GM21528 (cell line): ENCODE measurements at regions not wholly inside any gene's neighbourhood (a gene's known extent, or its start where the extent isn't known, plus 50 kb on each side); places are given as distances from the start of the nearest gene placed in this dataset.

Experiments
- ATAC-seq: cut with Tn5 transposase; IDR thresholded peaks from one replicate; pipeline ENCODE4 v1.9.1; 2021; ENCODE audit warnings: mild to moderate bottlenecking, moderate library complexity; ENCODE audit not compliant: unreplicated experiment, low FRiP score

- no peak for ATAC-seq
These were observed 406.2 kb upstream of the PSMD7 start for GRCh38 chr16:73890186-73891128.

GRCh38 chr16:73888840-73889490 is 407.6 kb upstream of the PSMD7 start:
- no peak for ATAC-seq

DNA sequence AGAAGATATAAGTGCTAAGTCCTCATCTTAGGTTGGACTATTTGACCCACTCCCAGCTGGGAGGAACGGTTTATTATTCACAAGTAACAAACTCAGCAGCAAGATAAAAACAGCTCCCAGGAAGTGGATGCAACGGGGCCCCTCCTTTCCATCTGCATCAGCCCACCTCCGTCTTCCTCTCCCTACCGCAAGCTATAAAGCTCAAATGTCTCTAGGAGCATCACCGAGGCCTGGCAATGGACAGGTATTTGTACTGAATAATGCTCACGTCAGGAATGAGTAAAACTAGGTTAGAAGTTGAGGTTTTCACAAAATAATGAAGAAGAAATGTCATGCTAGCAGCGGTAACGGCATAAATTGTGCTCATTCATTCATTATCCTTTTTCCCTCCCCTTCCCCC is 408.7 kb upstream of the PSMD7 start:
- ATAC-seq: no peak

DNA sequence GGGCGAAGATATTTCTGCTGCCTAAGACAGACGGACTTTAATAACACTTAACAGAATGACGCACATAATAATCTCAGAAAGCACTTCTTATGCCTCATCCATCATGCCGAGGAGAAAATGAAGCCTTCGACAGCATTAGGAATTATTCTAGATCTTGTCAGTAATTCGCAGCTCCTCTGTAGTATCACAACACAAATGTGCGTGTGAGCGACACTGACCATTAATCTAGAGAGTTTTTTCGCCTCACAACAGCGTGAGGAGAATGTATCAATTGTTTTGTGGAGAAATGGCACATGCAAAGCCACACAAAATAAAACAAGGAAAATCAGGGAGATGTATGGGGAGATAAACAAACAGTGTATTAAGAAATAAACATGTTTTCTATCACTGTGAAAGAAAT is 410.2 kb upstream of the PSMD7 start:
- no peak for ATAC-seq

- no peak for ATAC-seq
These were observed 411.3 kb upstream of the PSMD7 start for GRCh38 chr16:73885319-73885718.

DNA sequence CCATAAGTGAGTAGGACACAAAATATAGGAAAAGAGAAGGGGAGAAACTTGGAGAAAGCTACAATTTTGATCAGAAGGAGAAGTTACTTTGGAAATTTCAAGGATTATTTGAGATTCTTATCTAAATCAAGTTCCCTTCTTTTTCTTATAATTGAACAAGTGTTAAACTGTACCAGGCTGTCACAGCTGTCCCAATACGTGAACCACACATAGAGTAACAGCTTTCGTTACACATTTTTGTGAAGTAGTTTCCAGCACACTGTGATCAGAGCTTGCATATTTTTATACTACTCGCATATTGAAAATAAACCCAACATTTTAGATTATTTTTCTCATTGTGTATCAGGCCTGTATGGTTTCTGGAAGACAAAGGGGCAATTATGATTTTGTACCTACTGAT is 412.8 kb upstream of the PSMD7 start:
- no peak for ATAC-seq

GRCh38 chr16:73883126-73883525 is 413.5 kb upstream of the PSMD7 start:
- no peak for ATAC-seq

DNA sequence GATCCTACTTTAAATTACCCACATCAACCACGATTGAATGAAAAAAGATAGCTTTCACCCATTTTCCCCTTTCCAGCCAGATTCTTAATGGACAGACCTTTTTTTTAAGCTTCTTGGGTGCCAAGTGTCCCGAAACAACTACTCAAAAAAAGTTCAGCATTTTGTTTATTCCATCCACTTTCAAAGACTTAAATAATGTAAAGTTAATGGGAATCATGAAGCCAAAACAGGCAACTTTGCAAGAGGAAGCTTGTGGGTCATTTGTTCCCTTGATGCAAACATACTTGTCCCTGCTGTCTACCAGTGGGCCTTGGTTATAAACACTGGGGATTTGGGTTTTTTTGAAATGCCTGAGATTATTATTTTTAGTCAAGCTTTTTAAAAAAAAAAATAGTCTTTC is 414.0 kb upstream of the PSMD7 start:
- no peak for ATAC-seq

- ATAC-seq: no peak
These were observed 414.6 kb upstream of the PSMD7 start for GRCh38 chr16:73882033-73882432.

GRCh38 chr16:73879621-73880020 is 417.0 kb upstream of the PSMD7 start:
- no peak for ATAC-seq

- ATAC-seq: no peak
These were observed 418.0 kb upstream of the PSMD7 start for GRCh38 chr16:73878611-73879010.

DNA sequence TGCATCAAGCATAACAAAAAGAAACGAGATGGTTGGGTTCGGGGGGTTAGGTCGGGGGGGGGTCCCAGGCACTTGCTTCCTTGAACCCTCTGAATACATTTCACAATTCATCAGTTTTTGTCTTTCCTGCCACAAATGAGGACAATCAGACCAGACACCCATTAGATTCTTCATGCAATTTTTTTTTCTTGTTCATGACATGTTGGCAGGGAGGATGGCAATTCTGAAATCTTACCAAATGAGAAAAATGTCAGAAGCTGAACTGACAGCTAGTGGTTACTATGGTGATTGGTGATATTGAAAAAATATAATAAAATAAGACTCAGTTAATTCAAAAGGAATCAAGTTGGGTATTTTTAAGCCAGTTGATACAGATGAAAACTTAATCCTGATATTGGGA is 419.5 kb upstream of the PSMD7 start:
- no peak for ATAC-seq

- no peak for ATAC-seq
These were observed 420.5 kb upstream of the PSMD7 start for GRCh38 chr16:73875996-73876690.

GRCh38 chr16:73874324-73874723 is 422.3 kb upstream of the PSMD7 start:
- ATAC-seq: no peak

DNA sequence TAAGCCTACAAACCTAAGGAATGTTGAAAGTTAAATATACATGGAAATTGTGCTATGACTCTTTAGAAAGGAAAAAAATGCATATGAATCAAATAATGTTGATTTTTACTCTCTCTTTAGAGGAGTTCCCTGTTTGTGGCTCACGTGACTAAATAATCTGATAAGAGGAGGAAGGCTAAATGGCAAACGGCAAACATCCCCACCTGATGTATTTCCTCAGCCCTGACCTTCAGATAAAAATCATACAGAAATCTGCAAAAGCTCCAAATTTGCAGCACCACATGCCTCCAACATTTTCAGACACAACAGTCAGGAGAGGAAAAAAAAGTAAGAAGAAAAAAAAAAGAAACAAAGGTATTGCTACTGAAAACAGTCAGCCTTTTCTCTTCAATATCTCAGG is 423.0 kb upstream of the PSMD7 start:
- no peak for ATAC-seq

DNA sequence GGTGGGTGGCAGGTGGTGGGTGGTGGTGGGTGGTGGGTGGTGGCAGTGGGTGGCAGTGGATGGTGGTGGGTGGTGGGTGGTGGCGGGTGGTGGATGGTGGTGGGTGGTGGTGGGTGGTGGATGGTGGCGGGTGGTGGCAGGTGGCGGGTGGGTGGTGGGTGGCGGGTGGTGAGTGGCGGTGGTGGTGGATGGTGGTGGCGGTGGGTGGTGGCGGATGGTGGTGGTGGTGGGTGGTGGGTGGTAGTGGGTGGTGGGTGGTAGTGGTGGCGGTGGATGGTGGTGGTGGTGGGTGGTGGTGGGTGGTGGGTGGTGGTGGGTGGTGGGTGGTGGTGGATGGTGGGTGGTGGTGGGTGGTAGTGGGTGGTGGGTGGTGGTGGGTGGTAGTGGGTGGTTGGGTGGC is 423.8 kb upstream of the PSMD7 start:
- ATAC-seq: no peak

DNA sequence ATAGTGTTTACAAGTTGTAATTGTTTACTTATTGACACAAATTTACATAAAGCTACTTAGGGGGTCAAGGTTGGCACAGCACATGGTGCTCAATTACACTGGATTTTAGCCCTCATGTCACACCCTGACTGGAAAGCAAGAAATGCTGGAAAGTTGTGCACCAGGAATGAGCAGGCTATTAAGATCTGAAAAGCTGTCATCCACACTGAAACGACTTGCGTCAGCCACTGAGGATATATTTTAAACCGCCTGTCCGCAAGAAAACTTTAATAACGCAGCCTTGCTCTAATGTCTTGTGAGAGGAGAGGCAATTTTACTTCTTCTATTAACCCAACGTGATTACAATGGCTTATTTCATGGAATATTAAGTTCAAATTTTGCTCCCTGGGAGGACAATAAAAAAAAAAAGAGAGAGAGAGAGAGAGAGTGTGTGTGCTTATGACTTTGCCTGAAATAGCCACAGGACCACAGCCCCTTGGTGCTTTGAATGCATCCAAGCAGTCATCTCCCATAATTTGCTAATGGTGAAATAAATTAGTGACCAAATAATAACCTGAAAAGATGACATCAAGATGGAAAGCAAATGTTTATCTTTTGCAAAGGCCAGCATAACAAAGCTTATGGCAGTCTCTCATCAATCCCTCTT is 425.4 kb upstream of the PSMD7 start:
- ATAC-seq: no peak

DNA sequence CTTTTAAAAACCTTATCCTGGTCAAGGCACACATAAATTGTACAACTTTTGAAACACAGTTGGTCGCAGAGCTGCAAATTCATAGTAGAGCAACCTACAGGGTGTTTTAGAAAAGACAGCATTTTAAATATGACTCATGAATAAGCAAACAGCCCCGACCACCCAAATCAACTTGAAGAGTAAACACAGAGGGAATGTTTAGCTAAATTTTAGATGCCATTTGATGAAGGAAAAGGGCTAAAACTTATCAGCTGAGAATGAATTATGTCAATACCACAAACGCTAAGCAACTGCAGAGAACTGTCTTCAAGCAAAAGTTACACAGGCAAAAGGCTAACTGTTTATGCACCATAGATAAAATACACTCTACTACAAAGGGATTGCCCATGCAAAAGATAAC is 427.5 kb upstream of the PSMD7 start:
- ATAC-seq: no peak

GRCh38 chr16:73864868-73865267 is 431.7 kb upstream of the PSMD7 start:
- no peak for ATAC-seq

- ATAC-seq: no peak
These were observed 438.3 kb upstream of the PSMD7 start for GRCh38 chr16:73858326-73858725.

DNA sequence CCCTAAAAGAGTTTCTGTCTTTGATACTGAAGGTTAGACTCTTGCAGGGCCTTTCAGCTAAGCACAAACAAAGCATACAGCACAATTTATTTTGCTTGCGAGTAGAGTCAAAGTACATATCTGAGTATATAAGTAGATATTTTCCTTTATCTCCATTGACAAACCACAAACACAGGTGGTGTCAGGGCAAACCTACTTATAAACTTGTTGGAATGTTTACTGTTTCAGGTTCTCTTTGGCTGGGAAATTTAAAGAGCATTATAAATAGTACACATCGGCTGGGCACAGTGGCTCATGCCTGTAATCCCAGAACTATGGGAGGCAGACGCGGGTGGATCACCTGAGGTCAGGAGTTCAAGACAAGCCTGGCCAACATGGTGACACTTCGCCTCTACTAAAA is 442.6 kb upstream of the PSMD7 start:
- no peak for ATAC-seq
